IMR-90 (cell line): ENCODE measurements at regions not wholly inside any gene's neighbourhood (a gene's known extent, or its start where the extent isn't known, plus 50 kb on each side); places are given as distances from the start of the nearest gene placed in this dataset.

Source experiments
- ATAC-seq: fragments of 200-7000 bp; cut with Tn5 transposase; 2 replicates; pipeline ENCODE4 v1.9.1; 2020; ENCODE audit warnings: low read depth, mild to moderate bottlenecking, moderate library complexity
- BruUV-seq: library from RNA; stranded (reverse); fragments of 400-500 nt; replicated peaks from 2 replicates; lab custom pipeline; 2021; lab: Mats Ljungman, UMichigan
- CTCF ChIA-PET: fragments of 300-600 bp; formaldehyde crosslinking; extraction: SDS; loops from one replicate; lab custom pipeline; 2021; ENCODE audit warnings: antibody characterized with exemption; lab: Yijun Ruan, JAX
- POLR2A ChIA-PET: fragments of 300-600 bp; sonication (Branson Sonifier 250); formaldehyde crosslinking; loops from one replicate; lab custom pipeline; 2022; ENCODE audit warnings: antibody characterized with exemption; ENCODE audit not compliant: unreplicated experiment; lab: Charles Lee
- DNase-seq: peaks from one replicate; pipeline ENCODE4 v3.0.0; 2013
- H2AFZ ChIP-seq: replicated peaks from 2 replicates; pipeline ENCODE3; 2013; ENCODE audit warnings: low read length, mild to moderate bottlenecking; ENCODE audit not compliant: poor library complexity
- H2AK5ac ChIP-seq: 2 replicates; pipeline ENCODE4 v1.6.1; 2013; ENCODE audit warnings: low read depth, low read length, inconsistent platforms
- H2AK9ac ChIP-seq: replicated peaks from 2 replicates; pipeline ENCODE3; 2013; ENCODE audit warnings: mild to moderate bottlenecking, low read depth, low read length, moderate library complexity; ENCODE audit not compliant: poor library complexity
- H2BK120ac ChIP-seq: 2 replicates; pipeline ENCODE4 v1.6.1; 2013; ENCODE audit warnings: low read depth, low read length, inconsistent platforms
- H2BK15ac ChIP-seq: 3 replicates; pipeline ENCODE4 v1.6.1; 2013; ENCODE audit warnings: low read depth, low read length, inconsistent platforms
- H2BK20ac ChIP-seq: 2 replicates; pipeline ENCODE4 v1.6.1; 2013; ENCODE audit warnings: low read depth, mild to moderate bottlenecking, inconsistent platforms, low read length, moderate library complexity
- H2BK5ac ChIP-seq: 2 replicates; pipeline ENCODE4 v1.6.1; 2013; ENCODE audit warnings: mild to moderate bottlenecking, low read depth, low read length, inconsistent platforms; ENCODE audit not compliant: poor library complexity, severe bottlenecking
- H3K14ac ChIP-seq: replicated peaks from 2 replicates; pipeline ENCODE4 v1.6.1; 2013; ENCODE audit warnings: low read depth, low read length, inconsistent platforms
- H3K18ac ChIP-seq: 2 replicates; pipeline ENCODE4 v1.6.1; 2013; ENCODE audit warnings: low read depth, low read length, control low read depth
- H3K23ac ChIP-seq: 2 replicates; pipeline ENCODE4 v1.6.1; 2013; ENCODE audit warnings: low read depth, low read length, inconsistent platforms
- H3K27ac ChIP-seq: 2 replicates; pipeline ENCODE4 v1.5.1; 2013; ENCODE audit warnings: mild to moderate bottlenecking, control low read depth, low read length; ENCODE audit not compliant: insufficient read depth
- H3K27me3 ChIP-seq: 2 replicates; pipeline ENCODE4 v1.6.1; 2013; ENCODE audit warnings: low read length; ENCODE audit not compliant: control insufficient read depth, insufficient read depth
- H3K36me3 ChIP-seq: 2 replicates; pipeline ENCODE4 v1.6.1; 2013; ENCODE audit warnings: low read length, mixed read lengths; ENCODE audit not compliant: control insufficient read depth, insufficient read depth
- H3K4ac ChIP-seq: 2 replicates; pipeline ENCODE4 v1.6.1; 2013; ENCODE audit warnings: low read depth, low read length, inconsistent platforms
- H3K4me1 ChIP-seq: 2 replicates; pipeline ENCODE4 v1.6.1; 2013; ENCODE audit warnings: low read length, mixed read lengths; ENCODE audit not compliant: control insufficient read depth, insufficient read depth
- H3K4me2 ChIP-seq: 2 replicates; pipeline ENCODE4 v1.6.1; 2013; ENCODE audit warnings: low read depth, mild to moderate bottlenecking, control low read depth, low read length, moderate library complexity
- H3K4me3 ChIP-seq: 2 replicates; pipeline ENCODE4 v1.5.1; 2013; ENCODE audit warnings: low read depth, mild to moderate bottlenecking, control low read depth, low read length, moderate library complexity; ENCODE audit not compliant: insufficient read depth
- H3K56ac ChIP-seq: 2 replicates; pipeline ENCODE4 v1.6.1; 2013; ENCODE audit warnings: low read length, inconsistent platforms; ENCODE audit not compliant: insufficient read depth; ENCODE audit errors: extremely low read depth
- H3K79me1 ChIP-seq, 2 experiments: 2 replicates each; pipeline ENCODE4 v1.6.1; 2013; ENCODE audit warnings: low read length in 2 of 2, inconsistent platforms in 1 of 2, low read depth in 1 of 2
- H3K9ac ChIP-seq: 2 replicates; pipeline ENCODE4 v1.6.1; 2013; ENCODE audit warnings: low read depth, low read length, control low read depth
- H3K9me1 ChIP-seq: 2 replicates; pipeline ENCODE4 v1.6.1; 2013; ENCODE audit warnings: low read length, inconsistent platforms; ENCODE audit not compliant: insufficient read depth
- H3K9me3 ChIP-seq: 2 replicates; pipeline ENCODE4 v1.6.1; 2013; ENCODE audit warnings: low read length; ENCODE audit not compliant: control insufficient read depth, insufficient read depth
- H4K20me1 ChIP-seq: 2 replicates; pipeline ENCODE4 v1.6.1; 2013; ENCODE audit warnings: low read length, inconsistent platforms; ENCODE audit not compliant: insufficient read depth
- H4K5ac ChIP-seq: 2 replicates; pipeline ENCODE4 v1.6.1; 2013; ENCODE audit warnings: mild to moderate bottlenecking, low read depth, low read length, control low read depth
- H4K8ac ChIP-seq, 2 experiments: 2 replicates each; pipeline ENCODE4 v1.6.1; 2013; ENCODE audit warnings: low read depth in 2 of 2, low read length in 2 of 2, control low read depth in 1 of 2, inconsistent platforms in 1 of 2
- H4K91ac ChIP-seq: 2 replicates; pipeline ENCODE4 v1.6.1; 2013; ENCODE audit warnings: low read depth, low read length, inconsistent platforms; ENCODE audit not compliant: insufficient read depth
- BHLHE40 ChIP-seq: fragments of 150-350 bp; IDR thresholded peaks from 2 replicates; pipeline ENCODE4 v1.6.1; 2016; ENCODE audit warnings: mild to moderate bottlenecking, low read depth, low read length
- CEBPB ChIP-seq: IDR thresholded peaks from 2 replicates; pipeline ENCODE4 v1.6.1; 2012; ENCODE audit warnings: low read depth, low read length, improper control_type of control experiment
- CHD1 ChIP-seq: IDR thresholded peaks from 2 replicates; pipeline ENCODE4 v1.6.1; 2012; ENCODE audit warnings: low read depth, low read length, improper control_type of control experiment
- CTCF ChIP-seq: conservative IDR thresholded peaks from 2 replicates; pipeline ENCODE4 v1.5.1; 2012; ENCODE audit warnings: mild to moderate bottlenecking, low read depth, low read length, improper control_type of control experiment
- FOS ChIP-seq: fragments of 150-350 bp; IDR thresholded peaks from 2 replicates; pipeline ENCODE4 v1.6.1; 2016; ENCODE audit warnings: low read depth, low read length
- MAFK ChIP-seq: IDR thresholded peaks from 2 replicates; pipeline ENCODE4 v1.6.1; 2012; ENCODE audit warnings: low read depth, low read length, improper control_type of control experiment
- MAZ ChIP-seq: IDR thresholded peaks from 2 replicates; pipeline ENCODE4 v1.6.1; 2012; ENCODE audit warnings: low read depth, mild to moderate bottlenecking, low read length, improper control_type of control experiment, moderate library complexity, borderline replicate concordance
- MXI1 ChIP-seq: IDR thresholded peaks from 2 replicates; pipeline ENCODE4 v1.6.1; 2012; ENCODE audit warnings: low read depth, mild to moderate bottlenecking, low read length, moderate library complexity, borderline replicate concordance
- NFE2L2 ChIP-seq: fragments of 150-350 bp; IDR thresholded peaks from 2 replicates; pipeline ENCODE4 v1.6.1; 2016; ENCODE audit warnings: low read depth, mild to moderate bottlenecking, low read length
- POLR2A ChIP-seq: IDR thresholded peaks from 2 replicates; pipeline ENCODE4 v1.6.1; 2012; ENCODE audit warnings: mild to moderate bottlenecking, low read depth, low read length
- RAD21 ChIP-seq: IDR thresholded peaks from 2 replicates; pipeline ENCODE4 v1.6.1; 2012; ENCODE audit warnings: low read length, improper control_type of control experiment
- RCOR1 ChIP-seq: IDR thresholded peaks from 2 replicates; pipeline ENCODE4 v1.6.1; 2012; ENCODE audit warnings: mild to moderate bottlenecking, low read length, improper control_type of control experiment; ENCODE audit not compliant: insufficient replicate concordance
- RFX5 ChIP-seq: IDR thresholded peaks from 2 replicates; pipeline ENCODE4 v1.8.0; 2012; ENCODE audit warnings: low read depth, mild to moderate bottlenecking, low read length, moderate library complexity
- SMC3 ChIP-seq: fragments of 150-350 bp; IDR thresholded peaks from 2 replicates; pipeline ENCODE4 v1.6.1; 2016; ENCODE audit warnings: low read depth, mild to moderate bottlenecking, antibody characterized with exemption, low read length, moderate library complexity
- USF2 ChIP-seq: fragments of 150-350 bp; IDR thresholded peaks from 2 replicates; pipeline ENCODE4 v1.6.1; 2017; ENCODE audit warnings: mild to moderate bottlenecking, antibody characterized with exemption, low read length, low read depth
- WGBS, 2 experiments: methylation state at CpG; one replicate each; pipeline versions ENCODE4 v1.1.5 to v1.1.7; 2013; ENCODE audit warnings: missing lambda C conversion rate in 2 of 2; ENCODE audit not compliant: insufficient read length in 1 of 2; ENCODE audit errors: extremely low coverage in 2 of 2; 5-methylcytosine and 5-hydroxymethylcytosine counted together
- dilution Hi-C: fragments of 300-500 bp; cut with HindIII; formaldehyde crosslinking; loops from one replicate; pipeline ENCODE4 v1.14.3; 2018; ENCODE audit warnings: low sequenced_read_pairs; ENCODE audit not compliant: unreplicated experiment
- in situ Hi-C: fragments of 300-500 bp; cut with MboI; formaldehyde crosslinking; loops from 3 replicates; pipeline ENCODE4 v1.14.3; 2019; ENCODE audit warnings: low sequenced_read_pairs, inconsistent platforms, mixed read lengths
- intact Hi-C: fragments of 100-400 bp; cut with micrococcal nuclease; formaldehyde crosslinking; loops from 2 replicates; pipeline ENCODE4 v1.10.0; 2022
- TF ChIP-seq, protein P1 (sequence below): fragments of 150-350 bp; IDR thresholded peaks from 2 replicates; pipeline ENCODE4 v1.6.1; 2016; ENCODE audit warnings: low read depth, mild to moderate bottlenecking, low read length, moderate library complexity, borderline replicate concordance

- intact Hi-C loops (no loop called here), dilution Hi-C loops (no loop called here), in situ Hi-C loops (loop anchor here (10.0 kb wide), 1 partner anchor 307 kb away; no protein-coding TSS in a partner anchor)
- Histone ChIP-seq H4K5ac (no peak overlapping the region), H3K27me3 (no peaks in the 10 kb centered on the region), H3K14ac (no peak overlapping the region), H2AK5ac (no peak overlapping the region), H3K9me3 (no peaks in the 10 kb centered on the region), H3K4ac (no peak overlapping the region), H3K9ac (no peak overlapping the region), H3K9me1 (no peaks in the 10 kb centered on the region), H2AK9ac (no peak overlapping the region), H2BK120ac (no peak overlapping the region), H2BK20ac (no peak overlapping the region), H4K91ac (no peak overlapping the region), H4K20me1 (no peaks in the 10 kb centered on the region), H3K4me3 (no peak overlapping the region), H3K79me1 (no peaks in the 10 kb centered on the region), H3K4me1 (peaks cover 4% of the 10 kb centered on the region; the same call in 1 of the 2 replicates), H3K18ac (no peak overlapping the region), H3K27ac (no peak overlapping the region), H2BK5ac (no peak overlapping the region), H3K4me2 (no peak overlapping the region), H3K36me3 (no peaks in the 10 kb centered on the region), H3K23ac (no peak overlapping the region), H2BK15ac (no peak overlapping the region), H3K56ac (no peak overlapping the region), H4K8ac (no peak overlapping the region), H2AFZ (no peak overlapping the region)
- WGBS, 2 experiments = 51% methylated on average over 5 of the region's 6 CpGs; no CpG with 5 or more reads in 1 of the 2 experiments
- no TSS peak for BruUV-seq
- POLR2A ChIA-PET = no interaction called here
- ATAC-seq (peak; percentile 40), DNase-seq (peak; percentile 16)
- CTCF ChIA-PET = no interaction called here
- no peak for TF ChIP-seq FOS
- TF ChIP-seq CHD1 = no peak
- TF ChIP-seq BHLHE40 = no peak
- TF ChIP-seq RCOR1 = no peak
- no peak for TF ChIP-seq MAFK
- TF ChIP-seq USF2 = no peak
- no peak for TF ChIP-seq POLR2A
- no peak for TF ChIP-seq NFE2L2
- no peak for TF ChIP-seq MXI1
- no peak for TF ChIP-seq CTCF
- TF ChIP-seq, protein P1, sequence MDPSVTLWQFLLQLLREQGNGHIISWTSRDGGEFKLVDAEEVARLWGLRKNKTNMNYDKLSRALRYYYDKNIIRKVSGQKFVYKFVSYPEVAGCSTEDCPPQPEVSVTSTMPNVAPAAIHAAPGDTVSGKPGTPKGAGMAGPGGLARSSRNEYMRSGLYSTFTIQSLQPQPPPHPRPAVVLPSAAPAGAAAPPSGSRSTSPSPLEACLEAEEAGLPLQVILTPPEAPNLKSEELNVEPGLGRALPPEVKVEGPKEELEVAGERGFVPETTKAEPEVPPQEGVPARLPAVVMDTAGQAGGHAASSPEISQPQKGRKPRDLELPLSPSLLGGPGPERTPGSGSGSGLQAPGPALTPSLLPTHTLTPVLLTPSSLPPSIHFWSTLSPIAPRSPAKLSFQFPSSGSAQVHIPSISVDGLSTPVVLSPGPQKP = no peak
- no peak for TF ChIP-seq MAZ
- no peak for TF ChIP-seq SMC3
- TF ChIP-seq RAD21 = no peak
- TF ChIP-seq CEBPB = no peak
- TF ChIP-seq RFX5 = no peak
Observed at GRCh38 chr10:28997734-28998133, 291.1 kb upstream of the LYZL1 start.
